HG03060 (cell line): ENCODE measurements at regions not wholly inside any gene's neighbourhood (a gene's known extent, or its start where the extent isn't known, plus 50 kb on each side); places are given as distances from the start of the nearest gene placed in this dataset.
"Not testable (repeated sequence)": the region's sequence is repeated elsewhere in the genome, so short reads cannot be mapped to it uniquely, and the experiment has no call there.

Source experiments
- ATAC-seq: cut with Tn5 transposase; IDR thresholded peaks from one replicate; pipeline ENCODE4 v1.9.1; 2021; ENCODE audit warnings: low read depth, moderate number of reproducible peaks; ENCODE audit not compliant: unreplicated experiment

DNA sequence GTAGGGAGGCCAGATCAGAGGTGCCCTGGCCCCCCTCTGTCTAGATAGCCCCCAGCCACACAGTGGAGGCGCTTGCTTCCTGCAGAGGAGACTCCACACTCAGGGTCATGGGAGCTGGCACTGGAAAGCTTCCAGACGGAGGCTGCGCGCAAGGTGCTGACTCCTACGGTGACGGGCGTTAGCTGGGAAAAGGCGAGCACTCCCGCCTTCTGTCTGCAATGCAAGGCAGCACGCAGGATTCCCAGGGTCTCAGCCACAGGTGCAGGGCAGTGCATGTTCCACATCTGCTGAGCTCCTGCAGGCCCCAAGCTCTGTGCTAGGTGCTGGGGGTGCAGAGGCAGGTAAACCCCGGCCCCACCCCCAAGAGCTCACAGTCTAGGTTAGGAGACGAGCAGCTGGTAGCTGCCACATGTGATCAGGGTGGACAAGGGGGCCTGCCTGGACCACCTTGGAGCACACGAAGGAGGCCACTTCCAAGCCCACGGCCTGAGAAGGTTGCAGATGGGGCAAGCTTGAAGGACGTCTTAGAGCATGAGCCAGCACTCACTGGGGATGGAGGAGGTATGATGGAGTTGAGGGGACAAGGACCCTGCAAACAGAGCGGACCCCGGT is 310.9 kb upstream of the DIO3 start:
- no peak for ATAC-seq

DNA sequence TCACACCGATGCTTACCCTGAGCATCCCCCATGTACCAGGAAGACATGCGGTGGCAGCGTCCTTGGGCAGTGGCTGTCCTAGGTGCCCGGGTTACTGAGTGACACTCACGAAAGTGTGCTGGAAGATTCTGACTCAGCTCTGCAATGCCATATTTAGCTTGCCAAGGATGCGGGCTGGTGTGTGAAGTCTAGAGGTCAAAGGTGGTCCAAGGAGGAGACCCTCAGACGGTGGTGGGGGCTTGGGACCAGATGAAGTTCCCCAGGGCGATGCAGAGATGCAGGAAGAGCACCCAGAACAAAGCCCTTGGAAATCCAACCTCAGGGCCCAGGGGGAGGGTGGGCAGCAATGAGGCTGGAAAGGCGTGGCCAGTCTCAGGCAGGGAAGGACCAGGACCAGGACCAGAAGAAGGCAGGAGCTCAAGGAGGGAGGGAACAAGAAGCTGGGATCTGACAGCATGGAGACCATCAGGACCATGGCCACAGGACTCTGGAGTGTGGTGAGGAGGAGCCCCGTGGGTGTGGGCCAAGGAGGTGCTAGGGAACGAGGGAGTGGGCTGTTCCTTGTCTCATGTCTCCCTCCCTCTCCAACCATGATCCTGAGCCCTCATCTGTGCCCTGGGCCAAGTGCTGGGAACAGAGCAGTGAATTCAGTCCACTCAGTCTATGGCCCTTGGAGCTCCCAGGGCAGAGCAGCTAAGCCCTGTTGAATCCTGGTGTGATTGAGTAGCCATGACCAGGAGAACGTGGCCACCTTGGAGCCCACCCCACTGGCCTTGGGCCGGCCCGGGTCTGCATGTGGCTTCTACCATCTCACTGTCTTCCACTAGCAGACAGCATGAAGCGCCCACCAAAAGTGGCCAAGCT is 310.1 kb upstream of the DIO3 start:
- no peak for ATAC-seq

DNA sequence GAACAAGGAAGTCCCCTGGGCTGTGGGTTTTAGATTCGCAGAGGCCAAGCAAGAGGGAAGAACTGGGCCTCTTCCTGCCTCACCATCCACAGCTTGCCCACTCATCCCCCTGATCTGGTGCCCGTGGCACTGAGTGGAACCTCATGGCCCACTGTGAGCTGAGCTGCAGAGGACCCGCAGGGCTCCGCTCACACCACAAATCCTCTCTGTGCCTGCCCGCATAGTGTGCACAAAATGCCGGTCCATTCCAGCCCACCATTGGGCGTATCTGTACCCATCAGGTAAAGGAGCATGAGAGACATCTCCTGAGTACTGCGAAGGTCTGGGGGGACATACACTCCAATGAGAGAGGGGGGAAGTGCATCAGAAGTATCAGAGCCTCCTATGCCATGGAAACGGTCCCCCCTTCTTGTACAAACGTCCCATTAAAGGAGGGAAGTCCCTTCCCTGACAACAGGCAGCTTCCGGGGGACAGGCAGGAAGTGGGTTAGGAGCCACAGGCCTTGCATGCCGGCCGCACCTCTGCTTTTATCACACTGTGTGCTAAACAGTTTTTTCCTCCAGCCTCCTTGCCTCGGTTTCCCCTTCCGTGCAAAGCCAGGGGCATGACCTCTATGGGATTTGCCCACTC is 309.4 kb upstream of the DIO3 start:
- ATAC-seq = no peak

DNA sequence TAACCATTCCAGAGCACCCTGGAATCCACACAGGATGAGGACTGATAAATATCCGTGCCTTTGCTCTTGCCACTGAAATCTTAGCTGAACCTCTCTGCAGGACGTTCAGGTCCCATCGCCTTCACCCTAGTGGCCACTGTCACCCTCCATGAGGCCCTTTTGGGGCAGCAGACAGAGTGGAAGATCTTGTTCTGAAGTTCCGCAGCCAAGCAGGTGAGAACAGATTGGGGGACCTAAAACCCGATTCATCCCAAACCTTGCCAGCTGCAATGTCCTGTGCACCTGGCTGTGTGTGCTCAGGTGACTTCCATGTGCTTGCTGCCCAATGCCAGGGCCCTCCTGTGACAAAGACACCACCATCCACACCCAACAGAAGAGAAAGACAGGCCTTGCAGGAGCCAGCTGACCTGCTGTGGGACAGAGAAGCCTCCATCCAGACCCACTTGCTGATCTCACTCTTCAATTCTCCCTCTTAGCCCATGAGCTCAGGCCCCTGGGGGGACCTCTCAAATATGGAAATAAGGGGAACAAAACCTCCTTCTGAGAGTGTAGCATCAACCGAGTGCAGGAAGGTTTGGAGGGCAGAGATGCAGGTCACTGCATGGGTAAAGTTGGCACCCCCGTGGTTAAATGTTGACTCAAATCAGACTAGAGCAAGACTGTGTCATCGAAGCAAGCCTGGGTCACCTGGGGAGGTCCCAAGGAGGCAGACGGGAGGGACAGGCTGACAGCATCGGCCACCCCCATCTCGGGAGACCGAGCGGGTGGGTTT is 308.7 kb upstream of the DIO3 start:
- no peak for ATAC-seq

DNA sequence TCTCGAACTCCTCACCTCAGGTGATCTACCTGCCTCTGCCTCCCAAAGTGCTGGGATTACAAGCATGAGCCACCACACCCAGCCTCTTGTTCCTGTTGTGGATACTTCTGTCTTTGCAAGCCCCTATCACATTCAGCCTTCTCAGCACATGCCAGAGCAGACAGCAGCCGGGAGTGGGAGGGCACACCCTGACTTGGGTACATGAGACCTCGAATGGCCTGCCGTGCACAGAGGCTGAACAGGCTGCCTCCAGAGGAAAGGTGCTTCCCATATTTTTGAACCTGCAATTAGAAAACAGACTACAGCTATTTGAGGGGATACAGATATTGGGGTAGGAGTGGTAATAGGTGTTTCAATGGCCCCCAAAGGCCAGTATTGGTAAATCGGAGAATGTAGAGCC is 307.3 kb upstream of the DIO3 start:
- ATAC-seq = no peak

- no peak for ATAC-seq
Measured at GRCh38 chr14:101254805-101255764, 306.2 kb upstream of the DIO3 start.

DNA sequence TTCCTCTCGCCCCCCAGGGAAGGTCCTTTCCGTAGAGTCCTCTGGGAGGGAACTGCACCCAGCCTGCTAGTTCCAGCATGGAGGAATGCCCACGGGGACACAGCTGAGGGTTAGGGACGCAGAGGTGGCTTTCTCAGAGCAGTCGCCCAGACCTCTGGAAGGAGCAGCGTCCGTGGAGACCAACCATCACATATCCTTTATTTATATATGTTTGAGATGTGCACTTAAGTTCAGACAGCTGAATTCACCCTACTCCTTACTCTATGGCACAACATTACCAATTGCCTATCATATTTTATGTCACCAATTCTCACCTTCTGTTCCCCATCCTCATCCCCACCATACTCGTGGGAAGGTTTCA is 305.6 kb upstream of the DIO3 start:
- no peak for ATAC-seq

DNA sequence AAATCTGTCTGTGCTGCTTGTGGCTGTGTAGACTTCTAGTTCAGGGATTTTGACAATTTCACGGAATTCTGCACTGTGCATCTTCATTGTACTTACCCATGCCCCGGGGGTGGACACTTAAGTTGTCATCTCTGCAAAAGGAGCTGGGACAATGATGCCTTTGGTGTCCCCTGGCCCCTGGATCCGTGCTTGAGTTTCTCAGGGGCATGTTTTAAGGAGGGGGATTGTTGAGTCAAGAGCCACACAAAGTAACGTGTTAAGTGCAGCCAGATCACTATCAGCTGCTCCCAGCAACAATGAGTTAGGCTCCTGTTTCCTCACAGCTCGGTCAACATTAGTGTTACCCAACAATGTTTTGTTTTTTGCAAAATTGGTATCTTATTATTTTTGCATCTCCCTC is 305.0 kb upstream of the DIO3 start:
- ATAC-seq = no peak

GRCh38 chr14:101257551-101257950 is 303.7 kb upstream of the DIO3 start:
- ATAC-seq = no peak

- no peak for ATAC-seq
Measured at GRCh38 chr14:101259748-101260147, 301.5 kb upstream of the DIO3 start.

- ATAC-seq = not testable (repeated sequence)
Measured at GRCh38 chr14:101266441-101266840, 294.9 kb upstream of the DIO3 start.

- no peak for ATAC-seq
Measured at GRCh38 chr14:101273091-101273490, 288.2 kb upstream of the DIO3 start.

DNA sequence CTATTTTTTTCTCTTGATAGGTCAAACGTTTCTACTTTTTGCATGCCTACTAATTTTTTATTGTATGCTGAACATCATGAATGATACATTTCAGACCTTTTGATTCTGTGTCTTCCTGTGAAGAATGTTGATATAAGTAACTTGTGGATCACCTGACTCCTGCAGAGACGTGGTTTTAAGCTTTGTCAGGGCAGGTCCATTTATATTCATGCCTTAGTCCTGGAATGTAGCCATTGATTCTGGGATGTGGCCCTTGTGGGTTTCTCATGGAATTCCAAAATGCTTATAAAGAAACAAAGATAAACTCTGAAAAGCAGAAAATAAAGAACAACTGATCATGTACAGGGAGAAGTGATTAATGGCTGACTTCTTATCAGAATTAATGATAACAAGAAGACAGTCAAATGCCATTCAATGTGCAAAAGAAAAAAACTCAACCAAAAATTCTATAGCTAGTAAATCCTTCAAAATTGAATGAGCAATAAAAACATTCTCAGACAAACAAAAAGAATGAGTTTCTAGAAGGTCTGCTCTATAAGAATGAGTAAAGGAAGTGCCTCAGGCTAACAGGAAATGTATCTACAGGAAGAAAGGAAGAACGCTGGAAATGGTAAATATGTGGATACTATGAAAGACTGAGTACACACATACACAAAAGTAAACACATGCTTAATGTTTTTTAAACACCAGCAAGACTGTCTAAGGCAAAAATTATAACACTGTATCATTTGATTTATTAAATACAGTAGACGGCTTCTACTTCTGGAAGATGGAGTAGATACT is 284.8 kb upstream of the DIO3 start:
- no peak for ATAC-seq

DNA sequence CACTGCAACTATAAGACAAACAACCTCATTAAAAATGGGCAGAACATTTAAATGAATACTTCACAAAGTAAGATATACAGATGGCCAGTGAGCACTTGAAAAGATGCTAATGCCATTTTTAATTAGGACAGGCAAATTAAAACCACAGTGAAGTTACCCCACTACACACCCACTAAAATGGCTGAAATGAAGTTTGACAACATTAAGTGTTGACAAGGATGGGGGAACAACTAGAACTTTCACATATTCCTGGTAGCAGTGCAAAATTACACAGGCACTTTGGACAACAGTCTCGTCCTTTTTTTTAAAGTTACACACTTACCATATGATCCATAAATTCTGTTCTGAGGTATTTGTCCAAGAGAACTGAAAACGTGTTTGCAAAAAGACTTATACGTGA is 278.9 kb upstream of the DIO3 start:
- ATAC-seq = no peak

DNA sequence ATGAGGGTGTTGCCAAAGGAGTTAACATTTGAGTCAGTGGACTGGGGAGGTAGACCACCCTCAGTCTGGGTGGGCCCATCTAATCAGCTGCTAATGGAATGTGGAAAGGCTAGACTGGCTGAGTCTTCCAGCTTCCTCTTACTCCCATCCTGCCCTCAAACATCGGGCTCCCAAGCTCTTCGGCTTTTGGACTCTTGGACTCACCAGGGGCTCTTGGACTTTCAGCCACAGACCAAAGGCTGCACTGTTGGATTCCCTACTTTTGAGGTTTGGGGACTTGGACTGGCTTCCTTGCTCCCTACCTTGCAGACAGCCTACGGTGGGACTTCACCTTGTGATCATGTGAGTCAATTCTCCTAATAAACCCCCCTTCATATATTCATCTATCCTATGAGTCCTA is 276.6 kb upstream of the DIO3 start:
- no peak for ATAC-seq

DNA sequence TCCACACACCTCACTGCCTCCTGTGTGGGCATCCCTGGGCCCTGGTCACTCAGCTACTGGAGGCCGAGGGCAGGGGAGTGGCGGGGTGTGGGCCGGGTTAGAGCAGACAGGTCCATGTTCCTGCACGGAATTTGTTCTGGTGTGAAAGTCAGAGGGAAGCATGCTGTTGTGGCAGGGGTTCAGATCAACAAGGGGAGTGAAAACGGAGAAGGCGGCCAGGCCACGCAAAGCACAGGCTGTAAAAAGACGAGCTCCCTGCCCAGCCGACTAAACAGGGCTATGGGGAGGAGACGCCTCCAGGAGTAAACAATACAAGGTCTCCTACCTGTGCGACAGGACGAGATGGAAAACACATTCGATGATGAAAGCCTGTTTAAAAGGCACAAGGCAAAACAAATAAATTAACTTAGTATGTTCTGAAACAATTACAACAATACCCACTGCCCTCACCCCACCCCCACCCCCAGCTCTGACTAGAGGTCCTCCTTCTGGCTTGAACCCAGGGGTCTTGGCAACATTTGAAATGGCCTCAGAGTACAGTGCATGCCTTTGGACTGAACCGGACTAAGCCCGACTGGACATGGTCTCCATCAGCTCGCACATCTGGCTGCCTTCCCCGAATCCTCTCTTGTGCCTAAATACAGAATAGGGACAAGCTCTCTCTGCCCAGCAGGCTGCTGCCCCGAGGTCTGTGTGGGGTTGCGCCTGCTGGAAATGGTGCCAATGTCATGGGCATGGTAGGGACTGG is 274.9 kb upstream of the DIO3 start:
- no peak for ATAC-seq

DNA sequence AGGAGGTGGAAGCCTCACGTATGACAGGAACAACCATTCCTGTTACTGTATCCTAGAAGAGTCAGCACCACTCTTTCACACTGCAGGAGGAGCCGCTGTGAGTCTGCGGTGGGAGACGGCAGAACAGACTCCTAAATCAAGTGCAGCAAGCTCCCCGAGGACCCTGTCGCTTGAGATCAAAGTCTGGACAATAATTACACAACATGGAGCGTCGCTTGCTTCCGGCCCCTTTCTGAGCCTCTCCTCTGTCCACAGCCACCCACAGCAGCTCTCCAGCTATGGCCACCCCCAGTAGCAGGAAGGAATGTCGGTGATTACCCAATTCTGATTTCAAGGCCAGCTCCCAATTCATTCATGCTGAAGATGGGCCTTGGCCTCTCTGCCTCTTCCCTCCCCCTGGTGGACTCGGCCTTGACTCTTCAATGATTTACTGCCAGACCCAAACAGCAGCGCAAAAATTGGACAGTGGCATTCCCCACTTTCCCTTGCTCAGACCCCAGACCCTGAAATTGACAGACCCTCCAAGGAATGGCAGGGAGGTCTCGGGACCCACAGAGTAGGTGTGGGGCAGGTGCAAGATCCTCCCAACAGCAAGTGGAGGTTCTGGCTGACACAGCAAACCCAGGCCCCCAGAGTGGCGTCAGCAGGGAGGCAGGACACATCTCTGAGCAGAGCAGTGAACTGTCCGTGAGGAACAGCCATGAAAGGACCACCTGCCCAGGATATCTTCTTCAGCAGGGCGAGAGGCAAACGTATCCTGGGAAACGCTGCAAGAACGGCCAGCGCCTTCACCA is 272.7 kb upstream of the DIO3 start:
- ATAC-seq = no peak

DNA sequence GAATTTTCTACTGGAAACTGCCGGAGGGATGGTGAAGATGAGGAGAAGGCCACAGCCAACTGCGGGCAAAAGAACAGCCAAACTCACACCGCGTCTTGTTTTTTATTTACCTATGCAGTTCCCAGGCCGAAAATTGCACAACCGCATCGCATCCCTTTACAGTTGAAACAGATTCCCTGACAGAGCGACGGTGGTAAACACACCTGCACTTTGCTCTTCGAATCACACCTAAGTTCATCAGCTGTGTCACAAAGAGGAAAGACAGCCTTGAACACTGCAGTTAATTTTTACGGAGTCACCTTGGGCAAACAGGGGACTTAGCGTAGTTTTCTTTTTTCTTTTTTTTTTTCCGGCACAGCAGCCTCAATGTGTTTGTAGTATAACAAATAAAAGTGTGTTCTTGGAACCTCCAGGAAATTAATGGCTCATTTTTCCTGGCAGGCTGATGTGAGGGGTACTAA is 272.0 kb upstream of the DIO3 start:
- ATAC-seq = no peak
